ENCODE measurements at regions not wholly inside any gene's neighbourhood (a gene's known extent, or its start where the extent isn't known, plus 50 kb on each side); places are given as distances from the start of the nearest gene placed in this dataset.

GRCh38 chr5:107269678-107270077 is 401.1 kb downstream of the EFNA5 start:
- Histone ChIP-seq H3K4me1 (ENCODE audit: control insufficient read depth, extremely low read depth, insufficient read depth, low read length) (no peaks in the 10 kb centered on the region), H4K20me1 (ENCODE audit: control insufficient read depth, extremely low read depth, insufficient read depth, low read length) (no peaks in the 10 kb centered on the region), H3K36me3 (ENCODE audit: control insufficient read depth in 2 of 2, extremely low read depth in 1 of 2, insufficient read depth in 2 of 2, low read length in 2 of 2) (no peaks in the 10 kb centered on the region), H3K9ac (ENCODE audit: control insufficient read depth, extremely low read depth, insufficient read depth, low read length) (no peak overlapping the region), H3K79me2 (ENCODE audit: control insufficient read depth, insufficient read depth, low read length) (no peaks in the 10 kb centered on the region), H3K4me2 (ENCODE audit: control insufficient read depth, extremely low read depth, insufficient read depth, low read depth, low read length) (no peak overlapping the region), H3K9me1 (ENCODE audit: control insufficient read depth, extremely low read depth, insufficient read depth, low read length) (no peaks in the 10 kb centered on the region), H3K27me3 (ENCODE audit: control insufficient read depth, extremely low read depth, insufficient read depth, low read length) (no peaks in the 10 kb centered on the region), H3K4me3 (ENCODE audit: control insufficient read depth in 2 of 3, extremely low read depth in 1 of 3, insufficient read depth in 2 of 3, low read depth in 1 of 3, low read length in 3 of 3) (no peak overlapping the region), H2AFZ (ENCODE audit: control insufficient read depth, low read length) (no peak overlapping the region), H3K9me3 (ENCODE audit: control insufficient read depth, low read depth, low read length) (no peaks in the 10 kb centered on the region), H3K27ac (ENCODE audit: control insufficient read depth, insufficient read depth, low read length) (no peak overlapping the region)
- dilution Hi-C loops (cut with MboI; ENCODE audit: extremely low pct_ligation_motif_present, low sequenced_read_pairs) = no loop called here
- FAIRE-seq (no peak), DNase-seq (ENCODE audit: low read depth, low spot score) (no peak)
- TF ChIP-seq EZH2 (IDR thresholded peaks at IDR 0.05; ENCODE audit: low read length) (no peak), CTCF (optimal IDR thresholded peaks at IDR 0.05 in 1 of 3, IDR thresholded peaks at IDR 0.05 in 1 of 3, conservative IDR thresholded peaks at IDR 0.05 in 1 of 3; ENCODE audit: extremely low read depth in 1 of 3, insufficient read depth in 2 of 3, low read length in 3 of 3) (no peak)

GRCh38 chr5:107269256-107269655 is 401.5 kb downstream of the EFNA5 start:
- H3K9ac ChIP-seq (ENCODE audit: control insufficient read depth, extremely low read depth, insufficient read depth, low read length) = no peak overlapping the region
- DNase-seq (ENCODE audit: low read depth, low spot score) (no peak), FAIRE-seq (no peak)
- H3K4me1 ChIP-seq (ENCODE audit: control insufficient read depth, extremely low read depth, insufficient read depth, low read length) = no peaks in the 10 kb centered on the region
- dilution Hi-C loops (cut with MboI; ENCODE audit: extremely low pct_ligation_motif_present, low sequenced_read_pairs) = no loop called here
- no peak overlapping the region for H3K4me2 ChIP-seq (ENCODE audit: control insufficient read depth, extremely low read depth, insufficient read depth, low read depth, low read length)
- H3K4me3 ChIP-seq (ENCODE audit: control insufficient read depth in 2 of 3, extremely low read depth in 1 of 3, insufficient read depth in 2 of 3, low read depth in 1 of 3, low read length in 3 of 3) = no peak overlapping the region
- H4K20me1 ChIP-seq (ENCODE audit: control insufficient read depth, extremely low read depth, insufficient read depth, low read length) = no peaks in the 10 kb centered on the region
- no peaks in the 10 kb centered on the region for H3K9me1 ChIP-seq (ENCODE audit: control insufficient read depth, extremely low read depth, insufficient read depth, low read length)
- TF ChIP-seq CTCF (optimal IDR thresholded peaks at IDR 0.05 in 1 of 3, IDR thresholded peaks at IDR 0.05 in 1 of 3, conservative IDR thresholded peaks at IDR 0.05 in 1 of 3; ENCODE audit: extremely low read depth in 1 of 3, insufficient read depth in 2 of 3, low read length in 3 of 3) (no peak), EZH2 (IDR thresholded peaks at IDR 0.05; ENCODE audit: low read length) (no peak)
- no peaks in the 10 kb centered on the region for H3K36me3 ChIP-seq (ENCODE audit: control insufficient read depth in 2 of 2, extremely low read depth in 1 of 2, insufficient read depth in 2 of 2, low read length in 2 of 2)
- no peaks in the 10 kb centered on the region for H3K79me2 ChIP-seq (ENCODE audit: control insufficient read depth, insufficient read depth, low read length)
- no peak overlapping the region for H2AFZ ChIP-seq (ENCODE audit: control insufficient read depth, low read length)
- H3K27ac ChIP-seq (ENCODE audit: control insufficient read depth, insufficient read depth, low read length) = no peak overlapping the region
- no peaks in the 10 kb centered on the region for H3K27me3 ChIP-seq (ENCODE audit: control insufficient read depth, extremely low read depth, insufficient read depth, low read length)
- H3K9me3 ChIP-seq (ENCODE audit: control insufficient read depth, low read depth, low read length) = no peaks in the 10 kb centered on the region
